Peyer's patch (tissue), 4 donors: ENCODE measurements at regions not wholly inside any gene's neighbourhood (a gene's known extent, or its start where the extent isn't known, plus 50 kb on each side); places are given as distances from the start of the nearest gene placed in this dataset.

Source experiments
- DNase-seq, 3 donors: peaks; one replicate each; pipeline ENCODE4 v3.0.0-alpha.2; 2017 to 2019
- H3K27ac ChIP-seq, 4 donors: fragments of 200-600 bp; sonication (generic); one replicate each; pipeline ENCODE4 v1.5.1; 2016 to 2019
- H3K27me3 ChIP-seq, 2 donors: fragments of 200-600 bp; sonication (generic); one replicate each; pipeline ENCODE4 v1.5.1; 2019
- H3K36me3 ChIP-seq, 3 donors: fragments of 200-600 bp; sonication (generic); one replicate each; pipeline ENCODE4 v1.5.1; 2016 to 2019
- H3K4me1 ChIP-seq, 4 donors: fragments of 200-600 bp; sonication (generic); one replicate each; pipeline ENCODE4 v1.5.1; 2016 to 2019
- H3K4me3 ChIP-seq, 4 donors: fragments of 200-600 bp; sonication (generic); 1 replicate in 3 of 4; 2 replicates in 1 of 4; pipeline ENCODE4 v1.5.1; 2016 to 2019; ENCODE audit warnings: mild to moderate bottlenecking in 1 of 4
- H3K9me3 ChIP-seq, 4 donors: fragments of 200-600 bp; sonication (generic); one replicate each; pipeline ENCODE4 v1.5.1; 2016 to 2019; ENCODE audit warnings: mild to moderate bottlenecking in 1 of 4
- POLR2A ChIP-seq, 2 donors: fragments of 450-650 bp; IDR thresholded peaks; one replicate each; pipeline ENCODE4 v1.5.1; 2017; ENCODE audit warnings: antibody characterized with exemption in 2 of 2, mild to moderate bottlenecking in 2 of 2, moderate library complexity in 2 of 2
- TF ChIP-seq, protein P1 (sequence below), 6 experiments: fragments of 450-650 bp in 4 of 6; fragments of 200-600 bp in 2 of 6; sonication (generic) in 1 of 6; IDR thresholded peaks; one replicate each; pipeline ENCODE4 v1.5.1; 2017 to 2019; ENCODE audit warnings: antibody characterized with exemption in 6 of 6, mild to moderate bottlenecking in 3 of 6, moderate library complexity in 1 of 6

DNA sequence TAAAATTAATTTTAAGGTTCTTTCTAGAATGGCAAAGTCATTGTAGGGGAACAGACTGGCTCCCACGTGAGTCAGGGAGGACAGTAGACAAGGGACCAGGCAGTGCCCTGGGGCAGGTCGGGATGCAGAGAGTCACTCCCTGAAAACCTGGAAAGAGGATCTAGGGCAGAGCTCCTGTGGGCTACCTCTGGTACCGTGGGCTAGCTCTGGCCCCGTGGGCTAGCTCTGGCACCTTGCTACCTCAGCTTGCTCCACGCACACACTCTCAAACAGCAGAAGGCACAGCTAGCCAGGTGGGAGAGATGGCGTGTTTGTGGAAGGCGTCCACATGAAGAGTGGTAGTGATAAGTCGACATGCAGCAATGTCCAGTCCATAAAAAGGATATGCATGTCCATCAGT, 66.7 kb upstream of the ARHGEF7 start:
- H3K4me1 ChIP-seq: no peaks in the 10 kb centered on the region
- no peak overlapping the region for H3K4me3 ChIP-seq
- DNase-seq: no peak

DNA sequence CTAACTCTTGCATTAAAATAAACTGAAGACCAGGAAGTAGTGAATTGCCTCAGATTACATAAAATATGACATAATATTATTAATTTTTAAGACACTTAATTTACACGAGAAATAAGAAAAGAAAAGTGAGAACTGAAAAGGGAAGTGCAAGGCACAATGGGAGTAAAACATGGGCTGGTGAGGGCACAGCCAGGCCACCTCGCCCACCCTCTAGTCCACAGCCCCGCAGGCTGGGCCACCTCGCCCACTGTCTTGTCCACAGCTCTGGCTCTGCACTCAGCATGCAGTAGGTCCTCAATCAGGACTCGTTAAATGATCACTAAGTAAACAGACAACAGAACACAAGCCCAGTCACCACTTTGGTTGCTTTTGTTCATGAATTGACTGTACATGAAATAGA, 67.8 kb upstream of the ARHGEF7 start:
- Histone ChIP-seq H3K27ac (no peak overlapping the region), H3K36me3 (no peaks in the 10 kb centered on the region), H3K4me1 (no peaks in the 10 kb centered on the region), H3K4me3 (no peak overlapping the region), H3K27me3 (no peaks in the 10 kb centered on the region), H3K9me3 (no peaks in the 10 kb centered on the region)
- no peak for DNase-seq
- TF ChIP-seq POLR2A (IDR thresholded peaks at IDR 0.05): no peak
- TF ChIP-seq, protein P1, sequence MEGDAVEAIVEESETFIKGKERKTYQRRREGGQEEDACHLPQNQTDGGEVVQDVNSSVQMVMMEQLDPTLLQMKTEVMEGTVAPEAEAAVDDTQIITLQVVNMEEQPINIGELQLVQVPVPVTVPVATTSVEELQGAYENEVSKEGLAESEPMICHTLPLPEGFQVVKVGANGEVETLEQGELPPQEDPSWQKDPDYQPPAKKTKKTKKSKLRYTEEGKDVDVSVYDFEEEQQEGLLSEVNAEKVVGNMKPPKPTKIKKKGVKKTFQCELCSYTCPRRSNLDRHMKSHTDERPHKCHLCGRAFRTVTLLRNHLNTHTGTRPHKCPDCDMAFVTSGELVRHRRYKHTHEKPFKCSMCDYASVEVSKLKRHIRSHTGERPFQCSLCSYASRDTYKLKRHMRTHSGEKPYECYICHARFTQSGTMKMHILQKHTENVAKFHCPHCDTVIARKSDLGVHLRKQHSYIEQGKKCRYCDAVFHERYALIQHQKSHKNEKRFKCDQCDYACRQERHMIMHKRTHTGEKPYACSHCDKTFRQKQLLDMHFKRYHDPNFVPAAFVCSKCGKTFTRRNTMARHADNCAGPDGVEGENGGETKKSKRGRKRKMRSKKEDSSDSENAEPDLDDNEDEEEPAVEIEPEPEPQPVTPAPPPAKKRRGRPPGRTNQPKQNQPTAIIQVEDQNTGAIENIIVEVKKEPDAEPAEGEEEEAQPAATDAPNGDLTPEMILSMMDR (IDR thresholded peaks at IDR 0.05): no peak

More for the DNA sequence above, 66.7 kb upstream of the ARHGEF7 start:
- Histone ChIP-seq H3K9me3 (no peaks in the 10 kb centered on the region), H3K27me3 (no peaks in the 10 kb centered on the region), H3K36me3 (no peaks in the 10 kb centered on the region), H3K27ac (no peak overlapping the region)
- TF ChIP-seq, protein P1 (IDR thresholded peaks at IDR 0.05): no peak
- no peak for TF ChIP-seq POLR2A (IDR thresholded peaks at IDR 0.05)

DNA sequence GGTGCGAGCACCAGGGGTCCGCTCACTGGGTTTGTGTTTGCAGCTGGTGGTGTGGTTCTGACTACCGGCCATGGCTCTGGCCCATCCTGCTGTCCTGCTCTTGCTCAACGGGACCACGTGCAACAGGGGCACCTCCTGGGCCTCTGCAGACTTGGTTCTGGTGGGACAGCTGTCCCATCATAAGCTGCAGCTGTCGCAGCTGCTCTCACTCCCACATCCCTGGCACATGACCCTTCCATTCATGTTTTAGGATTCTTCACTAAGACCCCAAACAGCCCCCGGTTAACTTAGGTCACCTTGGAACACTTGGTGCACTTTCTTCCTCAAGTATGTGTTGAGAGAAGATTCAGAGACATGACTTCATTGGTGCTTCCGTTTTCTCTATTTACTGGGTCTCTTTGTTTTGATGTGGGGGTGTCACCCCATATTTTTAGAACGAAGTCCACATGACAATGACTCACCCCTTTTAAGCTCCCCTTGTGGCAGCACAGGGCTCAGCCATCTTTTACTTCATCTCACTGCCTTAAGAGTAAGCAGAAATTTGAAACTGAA, 68.4 kb upstream of the ARHGEF7 start:
- TF ChIP-seq, protein P1 (IDR thresholded peaks at IDR 0.05): peak in 3 of 6 experiments; percentile 9 to 23 (median 18)
- no peak for TF ChIP-seq POLR2A (IDR thresholded peaks at IDR 0.05)
- no peaks in the 10 kb centered on the region for H3K27me3 ChIP-seq
- no peak overlapping the region for H3K4me3 ChIP-seq
- DNase-seq: no peak
- no peaks in the 10 kb centered on the region for H3K36me3 ChIP-seq
- H3K27ac ChIP-seq: peak overlapping the region in 2 of 4 donors; percentile 12 to 46
- H3K4me1 ChIP-seq: no peaks in the 10 kb centered on the region
- no peaks in the 10 kb centered on the region for H3K9me3 ChIP-seq

DNA sequence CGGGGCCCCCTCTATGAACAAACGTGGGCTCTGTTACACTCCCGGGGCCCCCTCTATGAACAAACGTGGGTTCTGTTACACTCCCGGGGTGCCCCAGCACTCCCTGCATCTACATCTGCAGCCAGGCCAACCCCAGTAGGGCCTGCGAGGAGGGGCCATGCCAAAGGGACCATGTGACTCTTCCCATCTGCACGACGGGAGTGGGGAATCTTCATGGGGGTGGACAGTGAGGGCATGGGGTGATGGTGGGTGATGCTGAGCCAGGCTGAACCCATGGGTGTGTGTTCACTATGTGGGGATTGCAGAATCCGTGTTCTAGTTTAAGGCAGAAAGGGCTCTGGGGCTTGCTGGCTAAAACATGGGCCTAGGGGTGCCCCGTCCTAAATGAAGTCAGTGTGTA, 69.9 kb upstream of the ARHGEF7 start:
- Histone ChIP-seq H3K36me3 (no peaks in the 10 kb centered on the region), H3K4me1 (no peaks in the 10 kb centered on the region), H3K4me3 (no peak overlapping the region), H3K27me3 (no peaks in the 10 kb centered on the region), H3K27ac (no peak overlapping the region), H3K9me3 (no peaks in the 10 kb centered on the region)
- DNase-seq: no peak
- TF ChIP-seq, protein P1 (IDR thresholded peaks at IDR 0.05): no peak
- TF ChIP-seq POLR2A (IDR thresholded peaks at IDR 0.05): no peak

DNA sequence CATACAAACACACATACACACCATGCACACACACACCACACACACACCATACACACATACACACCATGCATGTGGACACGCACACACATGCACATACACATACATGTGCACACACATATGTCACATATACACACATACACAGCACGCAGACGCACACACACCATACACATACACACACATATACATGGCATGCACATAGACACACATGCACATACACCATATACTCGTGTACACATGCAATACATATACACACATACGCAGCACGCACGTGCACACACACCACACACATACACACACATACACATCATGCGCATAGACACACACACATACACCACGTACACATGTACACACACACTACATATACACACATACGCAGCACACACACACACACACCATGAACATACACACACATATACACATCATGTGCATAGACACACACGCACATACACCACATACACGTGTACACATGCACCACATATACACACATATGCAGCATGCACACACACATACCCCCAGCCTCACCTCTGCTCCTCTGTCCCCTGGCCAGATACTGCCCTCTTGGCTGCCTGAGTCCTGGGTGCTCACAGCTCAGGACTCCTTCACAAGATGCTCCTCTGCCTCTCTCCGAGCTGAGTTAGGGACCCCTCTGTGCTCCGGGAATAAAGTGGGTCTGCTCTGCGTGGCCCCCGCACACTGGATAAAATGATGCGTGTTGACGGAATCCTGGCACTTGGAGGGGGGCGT, 70.9 kb upstream of the ARHGEF7 start:
- H3K9me3 ChIP-seq: no peaks in the 10 kb centered on the region
- no peak overlapping the region for H3K4me3 ChIP-seq
- H3K36me3 ChIP-seq: no peaks in the 10 kb centered on the region
- TF ChIP-seq, protein P1 (IDR thresholded peaks at IDR 0.05): no peak
- TF ChIP-seq POLR2A (IDR thresholded peaks at IDR 0.05): no peak
- DNase-seq: no peak
- H3K27ac ChIP-seq: no peak overlapping the region
- H3K27me3 ChIP-seq: no peaks in the 10 kb centered on the region
- no peaks in the 10 kb centered on the region for H3K4me1 ChIP-seq
